HEK293 (cell line): ENCODE measurements at regions not wholly inside any gene's neighbourhood (a gene's known extent, or its start where the extent isn't known, plus 50 kb on each side); places are given as distances from the start of the nearest gene placed in this dataset.

ENCODE experiments used
- CTCF ChIA-PET: fragments of 350-600 bp; formaldehyde crosslinking; extraction: SDS; loops from one replicate; lab custom pipeline; 2021; ENCODE audit warnings: antibody characterized with exemption; lab: Yijun Ruan, JAX
- POLR2A ChIA-PET: fragments of 300-600 bp; formaldehyde crosslinking; extraction: SDS; loops from one replicate; lab custom pipeline; 2020; ENCODE audit warnings: antibody characterized with exemption, inconsistent platforms; lab: Yijun Ruan, JAX
- H3K27ac ChIP-seq: fragments of 200-500 bp; sonication (Bioruptor generic); 2 replicates; pipeline ENCODE4 v1.5.1; 2014; ENCODE audit warnings: low read depth, low read length, control low read depth, inconsistent platforms; ENCODE audit errors: extremely low read depth
- H3K36me3 ChIP-seq, 2 experiments: fragments of 200-500 bp in 1 of 2; sonication (Bioruptor generic) in 1 of 2; 1 replicate in 1 of 2; 2 replicates in 1 of 2; pipeline ENCODE4 v1.5.1; 2014 to 2017; ENCODE audit warnings: inconsistent platforms in 2 of 2, low read length in 2 of 2; ENCODE audit not compliant: control insufficient read depth in 2 of 2, insufficient read depth in 1 of 2
- H3K4me1 ChIP-seq: fragments of 200-500 bp; sonication (Bioruptor generic); 2 replicates; pipeline ENCODE4 v1.5.1; 2014; ENCODE audit warnings: mild to moderate bottlenecking, low read length, inconsistent platforms; ENCODE audit not compliant: control insufficient read depth, insufficient read depth
- H3K4me3 ChIP-seq: 2 replicates; pipeline ENCODE4 v1.5.1; 2011; ENCODE audit warnings: low read depth, mild to moderate bottlenecking, control low read depth, low read length, moderate library complexity
- H3K9me3 ChIP-seq: fragments of 200-500 bp; sonication (Bioruptor generic); 2 replicates; pipeline ENCODE4 v1.5.1; 2014; ENCODE audit warnings: low read depth, low read length, inconsistent platforms; ENCODE audit not compliant: control insufficient read depth, insufficient read depth
- BCL11B ChIP-seq: fragments of 450-650 bp; formaldehyde crosslinking; IDR thresholded peaks from 2 replicates; pipeline ENCODE4 v1.5.1; 2016; ENCODE audit warnings: low read depth, missing biosample characterization, missing genetic modification characterization
- KLF10 ChIP-seq: fragments of 450-650 bp; IDR thresholded peaks from 2 replicates; pipeline ENCODE4 v1.5.1; 2018; ENCODE audit warnings: missing biosample characterization, mild to moderate bottlenecking, missing genetic modification characterization
- MZF1 ChIP-seq: fragments of 450-650 bp; formaldehyde crosslinking; IDR thresholded peaks from 2 replicates; pipeline ENCODE4 v1.5.1; 2017; ENCODE audit warnings: missing biosample characterization, missing genetic modification characterization, borderline replicate concordance
- PRDM1 ChIP-seq: fragments of 450-650 bp; formaldehyde crosslinking; IDR thresholded peaks from 2 replicates; pipeline ENCODE4; 2016; ENCODE audit warnings: missing biosample characterization, missing genetic modification characterization
- PRDM4 ChIP-seq: fragments of 450-650 bp; formaldehyde crosslinking; IDR thresholded peaks from 2 replicates; pipeline ENCODE4 v1.5.1; 2017; ENCODE audit warnings: missing biosample characterization, missing genetic modification characterization
- SCRT1 ChIP-seq: fragments of 450-650 bp; formaldehyde crosslinking; IDR thresholded peaks from 2 replicates; pipeline ENCODE4 v1.5.1; 2016; ENCODE audit warnings: missing biosample characterization, missing genetic modification characterization, borderline replicate concordance
- SETDB1 ChIP-seq: IDR thresholded peaks from one replicate; pipeline ENCODE4 v1.6.1; 2017; ENCODE audit warnings: mild to moderate bottlenecking, low read length, moderate library complexity, mixed read lengths; ENCODE audit not compliant: insufficient read length
- SP2 ChIP-seq: fragments of 450-650 bp; formaldehyde crosslinking; IDR thresholded peaks from 2 replicates; pipeline ENCODE4 v1.5.1; 2016; ENCODE audit warnings: missing biosample characterization, missing genetic modification characterization
- TCF7L2 ChIP-seq: IDR thresholded peaks from 2 replicates; pipeline ENCODE4 v1.6.1; 2011; ENCODE audit warnings: low read depth, mild to moderate bottlenecking, inconsistent platforms, low read length, moderate library complexity, borderline replicate concordance
- ZBTB49 ChIP-seq: fragments of 450-650 bp; formaldehyde crosslinking; IDR thresholded peaks from 2 replicates; pipeline ENCODE4 v1.5.1; 2016; ENCODE audit warnings: missing biosample characterization, missing genetic modification characterization, low read depth
- ZIC2 ChIP-seq: fragments of 450-650 bp; formaldehyde crosslinking; IDR thresholded peaks from 2 replicates; pipeline ENCODE4 v1.5.1; 2016; ENCODE audit warnings: missing biosample characterization, missing genetic modification characterization
- ZNF112 ChIP-seq: fragments of 450-650 bp; formaldehyde crosslinking; IDR thresholded peaks from 2 replicates; pipeline ENCODE4 v1.5.0; 2017; ENCODE audit warnings: missing biosample characterization, missing genetic modification characterization
- ZNF121 ChIP-seq: fragments of 450-650 bp; formaldehyde crosslinking; IDR thresholded peaks from 2 replicates; pipeline ENCODE4 v1.5.1; 2016; ENCODE audit warnings: missing biosample characterization, missing genetic modification characterization
- ZNF302 ChIP-seq: fragments of 450-650 bp; formaldehyde crosslinking; IDR thresholded peaks from 2 replicates; pipeline ENCODE4 v1.5.1; 2016; ENCODE audit warnings: missing biosample characterization, missing genetic modification characterization, low read depth
- ZNF37A ChIP-seq: fragments of 450-650 bp; IDR thresholded peaks from 2 replicates; pipeline ENCODE4 v1.5.1; 2018; ENCODE audit warnings: missing biosample characterization, missing genetic modification characterization
- ZNF398 ChIP-seq: fragments of 450-650 bp; formaldehyde crosslinking; IDR thresholded peaks from 2 replicates; pipeline ENCODE4 v1.5.1; 2017; ENCODE audit warnings: missing biosample characterization, missing genetic modification characterization
- ZNF48 ChIP-seq: fragments of 450-650 bp; formaldehyde crosslinking; IDR thresholded peaks from 2 replicates; pipeline ENCODE4 v1.5.1; 2016; ENCODE audit warnings: missing biosample characterization, missing genetic modification characterization
- ZNF518A ChIP-seq: fragments of 450-650 bp; formaldehyde crosslinking; conservative IDR thresholded peaks from 2 replicates; pipeline ENCODE4 v1.5.1; 2016; ENCODE audit warnings: low read depth, missing biosample characterization, missing genetic modification characterization
- ZNF548 ChIP-seq: fragments of 450-650 bp; formaldehyde crosslinking; IDR thresholded peaks from 2 replicates; pipeline ENCODE4 v1.5.1; 2016; ENCODE audit warnings: missing biosample characterization, missing genetic modification characterization
- ZNF558 ChIP-seq: fragments of 450-650 bp; formaldehyde crosslinking; IDR thresholded peaks from 2 replicates; pipeline ENCODE4 v1.5.1; 2016; ENCODE audit warnings: missing biosample characterization, missing genetic modification characterization
- ZNF621 ChIP-seq: fragments of 450-650 bp; formaldehyde crosslinking; IDR thresholded peaks from 2 replicates; pipeline ENCODE4 v1.5.1; 2017; ENCODE audit warnings: missing biosample characterization, missing genetic modification characterization
- ZNF624 ChIP-seq: fragments of 450-650 bp; formaldehyde crosslinking; IDR thresholded peaks from 2 replicates; pipeline ENCODE4 v1.5.1; 2017; ENCODE audit warnings: missing biosample characterization, missing genetic modification characterization
- ZNF707 ChIP-seq: fragments of 450-650 bp; formaldehyde crosslinking; IDR thresholded peaks from 2 replicates; pipeline ENCODE4 v1.5.1; 2016; ENCODE audit warnings: missing biosample characterization, missing genetic modification characterization
- ZNF830 ChIP-seq: fragments of 450-650 bp; IDR thresholded peaks from 2 replicates; pipeline ENCODE4 v1.5.0; 2018; ENCODE audit warnings: missing biosample characterization, missing genetic modification characterization, low read depth, mild to moderate bottlenecking, moderate library complexity
- ZSCAN4 ChIP-seq: fragments of 450-650 bp; formaldehyde crosslinking; IDR thresholded peaks from 2 replicates; pipeline ENCODE4 v1.5.1; 2017; ENCODE audit warnings: missing biosample characterization, missing genetic modification characterization

- POLR2A ChIA-PET, result no interaction called here
- TF ChIP-seq BCL11B (tag by site-specific recombination) (no peak), ZBTB49 (tag by site-specific recombination) (no peak), SP2 (no peak), ZNF112 (tag by site-specific recombination) (no peak), ZNF830 (tag by site-specific recombination) (no peak), ZNF37A (tag by site-specific recombination) (no peak), ZIC2 (tag by site-specific recombination) (no peak), PRDM4 (no peak), ZNF621 (tag by site-specific recombination) (no peak), ZNF558 (no peak), ZNF302 (tag by site-specific recombination) (no peak), ZNF548 (no peak), ZNF624 (tag by site-specific recombination) (no peak), TCF7L2 (no peak), ZNF707 (tag by site-specific recombination) (no peak)
- TF ChIP-seq, all 188 proteins: peak for 0
- Histone ChIP-seq H3K27ac (no peak overlapping the region), H3K4me3 (no peak overlapping the region), H3K36me3 (no peaks in the 10 kb centered on the region), H3K4me1 (no peaks in the 10 kb centered on the region), H3K9me3 (no peaks in the 10 kb centered on the region)
- CTCF ChIA-PET, result no interaction called here
Observed at GRCh38 chr6:132068766-132069165, 117.6 kb upstream of the CCN2 start.

- POLR2A ChIA-PET, result interaction anchor here (1.8 kb wide), 1 partner anchor 116 kb away, joined by 8 read pairs; the partner anchor contains the start of gene CCN2
- Histone ChIP-seq H3K27ac (no peak overlapping the region), H3K36me3 (no peaks in the 10 kb centered on the region), H3K9me3 (no peaks in the 10 kb centered on the region), H3K4me1 (no peaks in the 10 kb centered on the region), H3K4me3 (no peak overlapping the region)
- CTCF ChIA-PET, result no interaction called here
- no peak for TF ChIP-seq ZNF398 (tag by site-specific recombination)
- no peak for TF ChIP-seq ZNF48 (tag by site-specific recombination)
- TF ChIP-seq ZNF121 (tag by site-specific recombination), result no peak
- TF ChIP-seq ZSCAN4 (tag by site-specific recombination), result no peak
- no peak for TF ChIP-seq SETDB1
- TF ChIP-seq ZNF518A, result no peak
- TF ChIP-seq PRDM1 (tag by site-specific recombination), result no peak
- TF ChIP-seq MZF1, result no peak
- TF ChIP-seq KLF10, result no peak
- TF ChIP-seq SCRT1, result no peak
Observed at GRCh38 chr6:132067286-132067685, 116.1 kb upstream of the CCN2 start.
